ENCODE measurements at regions not wholly inside any gene's neighbourhood (a gene's known extent, or its start where the extent isn't known, plus 50 kb on each side); places are given as distances from the start of the nearest gene placed in this dataset.

- no peak for DNase-seq (ENCODE audit: extremely low read depth, low read depth)
- no peak overlapping the region for H3K4me3 ChIP-seq (replicated peaks; ENCODE audit: low read depth, low read length)
- TF ChIP-seq CTCF (IDR thresholded peaks at IDR 0.05; ENCODE audit: low read depth, low read length, missing control alignments): no peak
Measured at GRCh38 chr15:97892167-97892938, 68.2 kb upstream of the ARRDC4 start.

GRCh38 chr15:97893967-97894366 lies 66.5 kb upstream of the ARRDC4 start:
- no peak for DNase-seq (ENCODE audit: extremely low read depth, low read depth)
- no peak for TF ChIP-seq CTCF (IDR thresholded peaks at IDR 0.05; ENCODE audit: low read depth, low read length, missing control alignments)
- no peak overlapping the region for H3K4me3 ChIP-seq (replicated peaks; ENCODE audit: low read depth, low read length)

- no peak overlapping the region for H3K4me3 ChIP-seq (replicated peaks; ENCODE audit: low read depth, low read length)
- TF ChIP-seq CTCF (IDR thresholded peaks at IDR 0.05; ENCODE audit: low read depth, low read length, missing control alignments): no peak
- no peak for DNase-seq (ENCODE audit: extremely low read depth, low read depth)
Measured at GRCh38 chr15:97899981-97900380, 60.5 kb upstream of the ARRDC4 start.

- DNase-seq (ENCODE audit: extremely low read depth, low read depth): no peak
Measured at GRCh38 chr15:97902140-97902780, 58.2 kb upstream of the ARRDC4 start.

GRCh38 chr15:97903560-97903959 lies 56.9 kb upstream of the ARRDC4 start:
- TF ChIP-seq CTCF (IDR thresholded peaks at IDR 0.05; ENCODE audit: low read depth, low read length, missing control alignments): no peak
- H3K4me3 ChIP-seq (replicated peaks; ENCODE audit: low read depth, low read length): no peak overlapping the region
- no peak for DNase-seq (ENCODE audit: extremely low read depth, low read depth)

More at GRCh38 chr15:97902140-97902780, 58.2 kb upstream of the ARRDC4 start:
- no peak for TF ChIP-seq CTCF (IDR thresholded peaks at IDR 0.05; ENCODE audit: low read depth, low read length, missing control alignments)
- H3K4me3 ChIP-seq (replicated peaks; ENCODE audit: low read depth, low read length): no peak overlapping the region

GRCh38 chr15:97903971-97904572 lies 56.4 kb upstream of the ARRDC4 start:
- peak; percentile 44 for DNase-seq (ENCODE audit: extremely low read depth, low read depth)
- H3K4me3 ChIP-seq (replicated peaks; ENCODE audit: low read depth, low read length): no peak overlapping the region
- peak; percentile 91 for TF ChIP-seq CTCF (IDR thresholded peaks at IDR 0.05; ENCODE audit: low read depth, low read length, missing control alignments)

Measured in HFF-Myc (cell line).